ENCODE measurements at regions not wholly inside any gene's neighbourhood (a gene's known extent, or its start where the extent isn't known, plus 50 kb on each side); places are given as distances from the start of the nearest gene placed in this dataset.

- TF ChIP-seq, protein P1, sequence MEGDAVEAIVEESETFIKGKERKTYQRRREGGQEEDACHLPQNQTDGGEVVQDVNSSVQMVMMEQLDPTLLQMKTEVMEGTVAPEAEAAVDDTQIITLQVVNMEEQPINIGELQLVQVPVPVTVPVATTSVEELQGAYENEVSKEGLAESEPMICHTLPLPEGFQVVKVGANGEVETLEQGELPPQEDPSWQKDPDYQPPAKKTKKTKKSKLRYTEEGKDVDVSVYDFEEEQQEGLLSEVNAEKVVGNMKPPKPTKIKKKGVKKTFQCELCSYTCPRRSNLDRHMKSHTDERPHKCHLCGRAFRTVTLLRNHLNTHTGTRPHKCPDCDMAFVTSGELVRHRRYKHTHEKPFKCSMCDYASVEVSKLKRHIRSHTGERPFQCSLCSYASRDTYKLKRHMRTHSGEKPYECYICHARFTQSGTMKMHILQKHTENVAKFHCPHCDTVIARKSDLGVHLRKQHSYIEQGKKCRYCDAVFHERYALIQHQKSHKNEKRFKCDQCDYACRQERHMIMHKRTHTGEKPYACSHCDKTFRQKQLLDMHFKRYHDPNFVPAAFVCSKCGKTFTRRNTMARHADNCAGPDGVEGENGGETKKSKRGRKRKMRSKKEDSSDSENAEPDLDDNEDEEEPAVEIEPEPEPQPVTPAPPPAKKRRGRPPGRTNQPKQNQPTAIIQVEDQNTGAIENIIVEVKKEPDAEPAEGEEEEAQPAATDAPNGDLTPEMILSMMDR (IDR thresholded peaks at IDR 0.05): no peak
- no peak for TF ChIP-seq POLR2A (IDR thresholded peaks at IDR 0.05)
Measured at GRCh38 chr4:1497189-1497801, 91.1 kb upstream of the NKX1-1 start.

Measured in uterus (tissue), 2 donors.